Pancreas (tissue), 10 donors: ENCODE measurements at regions not wholly inside any gene's neighbourhood (a gene's known extent, or its start where the extent isn't known, plus 50 kb on each side); places are given as distances from the start of the nearest gene placed in this dataset.

Experiments used
- ATAC-seq, 4 donors: fragments of 200-7000 bp; cut with Tn5 transposase; one replicate each; pipeline versions ENCODE4 v1.8.0 to v1.9.1; 2020; ENCODE audit warnings: mild to moderate bottlenecking in 4 of 4, moderate library complexity in 4 of 4
- DNase-seq, 6 donors: peaks; one replicate each; pipeline ENCODE4 v3.0.0-alpha.2; 2020
- FAIRE-seq: peaks from 2 replicates; lab custom pipeline; 2012; peaks lifted over from hg19 to GRCh38; lab: Jason Lieb, UNC
- H3K27ac ChIP-seq, 4 donors: fragments of 200-600 bp; sonication (generic); 1 replicate in 3 of 4; 2 replicates in 1 of 4; pipeline versions ENCODE4 v1.5.0 to v1.8.0; 2020
- H3K27me3 ChIP-seq, 4 donors: fragments of 200-600 bp; one replicate each; pipeline ENCODE4 v1.8.0; 2021
- H3K36me3 ChIP-seq, 3 donors: fragments of 200-600 bp; sonication (generic) in 1 of 3; one replicate each; pipeline versions ENCODE4 v1.5.0 to v1.8.0; 2020 to 2021
- H3K4me1 ChIP-seq, 3 donors: fragments of 200-600 bp; one replicate each; pipeline ENCODE4 v1.8.0; 2021
- H3K4me3 ChIP-seq, 4 donors: fragments of 200-600 bp; sonication (generic) in 2 of 4; one replicate each; pipeline versions ENCODE4 v1.5.0 to v1.8.0; 2020 to 2021
- H3K9me3 ChIP-seq, 4 donors: fragments of 200-600 bp; one replicate each; pipeline ENCODE4 v1.8.0; 2021
- WGBS, 2 donors: extraction: QIAGEN DNeasy Blood & Tissue Kit; methylation state at CpG; one replicate each; pipeline ENCODE4 v1.1.7; 2013; 5-methylcytosine and 5-hydroxymethylcytosine counted together
- intact Hi-C, 3 donors: fragments of 100-400 bp; cut with DNase I; formaldehyde crosslinking; loops; one replicate each; pipeline versions ENCODE4 v1.11.1 to v1.14.2; 2022
- TF ChIP-seq, protein P1 (sequence below), 4 donors: fragments of 200-600 bp; sonication (generic) in 3 of 4; IDR thresholded peaks; one replicate each; pipeline versions ENCODE4 v1.5.0 to v1.8.0; 2021; ENCODE audit warnings: antibody characterized with exemption in 4 of 4
- donor health status: healthy with polysubstance abuse.
- donor health status: DM: no; HTN: no; CAD: no; lungs with moderate emphysema.
- donor health status: DM: no; HTN: no; CAD: no.
- donor health status: control.
- donor health status: control.
- donor health status: Bipolar disorder and iron deficiency.
- donor health status: DM: yes; HTN: yes; CAD: no.
- donor health status: DM: no; HTN: no; CAD: no.
- donor health status: DM: no; HTN: no; CAD: no.
- donor health status: DM: yes; HTN: yes; CAD: no.

DNA sequence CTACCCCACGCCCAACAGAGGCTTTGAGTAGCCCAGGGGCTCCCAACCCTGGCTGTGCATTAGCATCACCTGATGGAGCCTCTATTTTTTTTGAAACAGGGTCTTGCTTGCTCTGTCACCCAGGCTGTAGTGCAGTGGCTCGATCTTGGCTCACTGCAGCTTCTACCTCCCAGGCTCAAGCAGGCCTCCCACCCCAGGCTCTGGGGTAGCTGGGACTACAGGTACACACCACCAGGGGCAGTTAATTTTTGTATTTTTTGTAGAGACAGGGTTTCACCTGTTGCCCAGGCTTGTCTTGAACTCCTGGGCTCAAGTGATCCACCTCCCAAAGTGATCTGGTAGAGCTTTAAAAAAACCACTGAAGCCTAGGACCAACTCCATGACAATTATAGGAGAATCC is 394.8 kb upstream of the ATP5MC3 start:
- Histone ChIP-seq H3K27me3 (no peaks in the 10 kb centered on the region), H3K36me3 (no peaks in the 10 kb centered on the region), H3K4me1 (no peaks in the 10 kb centered on the region), H3K4me3 (no peak overlapping the region), H3K27ac (no peak overlapping the region), H3K9me3 (no peaks in the 10 kb centered on the region)
- no peak for FAIRE-seq
- WGBS, 2 donors = 49 to 64% methylated on average over 2 of the region's 2 CpGs
- intact Hi-C loops = no loop called here
- TF ChIP-seq, protein P1, sequence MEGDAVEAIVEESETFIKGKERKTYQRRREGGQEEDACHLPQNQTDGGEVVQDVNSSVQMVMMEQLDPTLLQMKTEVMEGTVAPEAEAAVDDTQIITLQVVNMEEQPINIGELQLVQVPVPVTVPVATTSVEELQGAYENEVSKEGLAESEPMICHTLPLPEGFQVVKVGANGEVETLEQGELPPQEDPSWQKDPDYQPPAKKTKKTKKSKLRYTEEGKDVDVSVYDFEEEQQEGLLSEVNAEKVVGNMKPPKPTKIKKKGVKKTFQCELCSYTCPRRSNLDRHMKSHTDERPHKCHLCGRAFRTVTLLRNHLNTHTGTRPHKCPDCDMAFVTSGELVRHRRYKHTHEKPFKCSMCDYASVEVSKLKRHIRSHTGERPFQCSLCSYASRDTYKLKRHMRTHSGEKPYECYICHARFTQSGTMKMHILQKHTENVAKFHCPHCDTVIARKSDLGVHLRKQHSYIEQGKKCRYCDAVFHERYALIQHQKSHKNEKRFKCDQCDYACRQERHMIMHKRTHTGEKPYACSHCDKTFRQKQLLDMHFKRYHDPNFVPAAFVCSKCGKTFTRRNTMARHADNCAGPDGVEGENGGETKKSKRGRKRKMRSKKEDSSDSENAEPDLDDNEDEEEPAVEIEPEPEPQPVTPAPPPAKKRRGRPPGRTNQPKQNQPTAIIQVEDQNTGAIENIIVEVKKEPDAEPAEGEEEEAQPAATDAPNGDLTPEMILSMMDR (IDR thresholded peaks at IDR 0.05) = no peak
- no peak for ATAC-seq
- no peak for DNase-seq

DNA sequence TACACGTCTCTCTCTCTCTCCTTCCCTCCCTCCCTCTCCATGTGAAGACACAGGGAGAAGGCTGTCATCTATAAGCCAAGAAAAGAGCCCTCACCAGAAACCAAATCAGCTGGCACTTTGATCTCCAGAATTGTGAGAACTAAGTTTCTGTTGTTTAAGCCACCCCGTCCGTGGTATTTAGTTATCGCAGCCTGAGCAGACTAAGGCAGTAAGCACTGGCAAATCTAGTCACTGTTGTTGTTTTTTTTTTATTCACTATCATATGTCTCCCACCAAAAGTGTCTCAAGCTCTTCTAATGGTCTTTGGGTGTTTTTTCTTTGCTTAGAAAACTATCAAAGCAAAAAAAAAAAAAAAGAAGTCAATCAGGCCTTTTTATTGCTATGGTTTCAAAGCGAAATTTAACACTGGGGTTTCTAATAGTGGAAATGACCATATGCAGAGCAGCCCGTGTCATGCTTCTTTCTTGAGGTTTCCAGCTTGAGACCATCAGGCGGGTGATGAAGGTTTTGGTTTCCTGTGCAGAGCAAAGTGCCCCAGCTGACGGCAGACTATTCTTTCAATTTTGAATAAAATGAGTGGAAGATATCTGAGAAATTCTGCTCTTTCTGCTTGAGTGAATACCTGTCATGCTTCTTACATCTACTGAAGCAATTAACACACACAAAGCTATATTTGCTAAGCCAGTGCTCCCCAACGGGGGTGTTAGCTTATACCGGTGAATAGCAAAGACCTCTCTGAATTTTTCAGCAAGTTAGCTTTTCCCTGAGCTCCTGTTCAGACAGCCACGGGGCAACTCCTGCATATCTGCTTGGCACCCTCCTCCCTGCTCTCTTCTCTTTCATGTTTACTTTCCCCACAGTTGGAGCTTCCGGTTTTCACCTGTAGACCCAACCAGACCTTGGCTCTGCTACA is 394.1 kb upstream of the ATP5MC3 start:
- intact Hi-C loops = no loop called here
- Histone ChIP-seq H3K9me3 (no peaks in the 10 kb centered on the region), H3K4me1 (no peaks in the 10 kb centered on the region), H3K27me3 (no peaks in the 10 kb centered on the region), H3K36me3 (no peaks in the 10 kb centered on the region), H3K4me3 (no peak overlapping the region), H3K27ac (no peak overlapping the region)
- DNase-seq (no peak), ATAC-seq (no peak), FAIRE-seq (no peak)
- TF ChIP-seq, protein P1 (IDR thresholded peaks at IDR 0.05) = no peak
- 46 to 51% methylated on average over 12 of the region's 12 CpGs for WGBS, 2 donors

DNA sequence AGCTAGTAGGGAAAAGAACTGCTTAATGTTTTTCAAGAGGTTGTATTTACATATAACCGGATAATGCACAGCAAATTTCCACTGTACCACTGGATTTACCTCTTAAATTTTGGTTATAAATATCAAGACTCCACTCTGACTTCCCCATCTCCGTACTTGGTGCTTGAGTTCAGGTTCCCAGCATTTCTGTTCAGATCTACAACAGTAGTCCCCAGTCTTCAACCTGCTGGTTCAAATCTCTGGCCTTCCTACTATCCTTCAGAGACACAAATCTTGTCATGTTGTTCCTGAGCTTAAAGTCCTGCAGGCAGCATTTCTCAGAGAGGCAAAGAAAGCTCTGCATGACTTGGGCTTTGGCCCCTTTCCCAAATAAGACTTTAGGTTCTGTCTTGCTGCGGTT is 392.6 kb upstream of the ATP5MC3 start:
- ATAC-seq (no peak), DNase-seq (no peak), FAIRE-seq (no peak)
- H3K9me3 ChIP-seq = no peaks in the 10 kb centered on the region
- H3K36me3 ChIP-seq = no peaks in the 10 kb centered on the region
- intact Hi-C loops = no loop called here
- no peaks in the 10 kb centered on the region for H3K4me1 ChIP-seq
- no peak overlapping the region for H3K4me3 ChIP-seq
- no peaks in the 10 kb centered on the region for H3K27me3 ChIP-seq
- WGBS, 2 donors = 80 to 82% methylated on average over 3 of the region's 3 CpGs
- H3K27ac ChIP-seq = no peak overlapping the region
- TF ChIP-seq, protein P1 (IDR thresholded peaks at IDR 0.05) = no peak

DNA sequence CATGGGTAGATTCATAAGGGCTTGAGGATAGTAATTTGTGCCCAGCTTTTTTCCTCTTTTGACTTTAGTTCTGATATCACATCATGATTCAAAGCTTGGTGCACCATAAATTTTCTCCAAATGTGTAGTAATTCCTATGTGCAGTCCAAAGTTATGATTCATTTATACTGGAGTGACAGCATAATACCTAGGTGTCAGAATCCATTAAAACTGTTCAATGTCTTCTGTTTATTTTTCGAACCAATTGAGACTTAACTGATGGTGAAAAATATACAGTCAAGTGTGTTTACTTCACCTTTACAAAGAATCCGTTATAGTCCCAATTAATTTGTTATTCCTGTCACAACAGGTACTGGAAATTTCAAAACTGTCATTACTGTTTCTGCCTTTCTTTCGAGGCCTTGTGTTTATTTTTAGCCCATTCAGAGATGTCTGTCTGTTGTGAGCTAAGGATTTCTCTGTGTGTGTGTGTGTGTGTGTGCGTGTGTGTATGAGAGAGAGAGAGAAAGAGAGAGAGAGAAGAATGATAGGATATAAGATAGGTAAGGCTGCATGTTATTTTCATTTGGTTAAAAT is 389.7 kb upstream of the ATP5MC3 start:
- TF ChIP-seq, protein P1 (IDR thresholded peaks at IDR 0.05) = no peak
- FAIRE-seq = no peak
- Histone ChIP-seq H3K27me3 (no peaks in the 10 kb centered on the region), H3K27ac (no peak overlapping the region), H3K36me3 (no peaks in the 10 kb centered on the region), H3K4me1 (no peaks in the 10 kb centered on the region), H3K4me3 (no peak overlapping the region), H3K9me3 (no peaks in the 10 kb centered on the region)
- ATAC-seq = no peak
- 23 to 30% methylated on average over 4 of the region's 4 CpGs for WGBS, 2 donors
- intact Hi-C loops = no loop called here
- DNase-seq = no peak
